SK-N-MC (cell line): ENCODE measurements at regions not wholly inside any gene's neighbourhood (a gene's known extent, or its start where the extent isn't known, plus 50 kb on each side); places are given as distances from the start of the nearest gene placed in this dataset.

Source experiments
- EZH2 ChIP-seq: fragments of 200-600 bp; sonication (generic); IDR thresholded peaks from one replicate; pipeline ENCODE4 v1.6.1; 2017; ENCODE audit warnings: antibody characterized with exemption
- POLR2AphosphoS5 ChIP-seq: IDR thresholded peaks from 2 replicates; pipeline ENCODE4 v1.6.1; 2012; ENCODE audit warnings: mild to moderate bottlenecking, low read depth, low read length, borderline replicate concordance

DNA sequence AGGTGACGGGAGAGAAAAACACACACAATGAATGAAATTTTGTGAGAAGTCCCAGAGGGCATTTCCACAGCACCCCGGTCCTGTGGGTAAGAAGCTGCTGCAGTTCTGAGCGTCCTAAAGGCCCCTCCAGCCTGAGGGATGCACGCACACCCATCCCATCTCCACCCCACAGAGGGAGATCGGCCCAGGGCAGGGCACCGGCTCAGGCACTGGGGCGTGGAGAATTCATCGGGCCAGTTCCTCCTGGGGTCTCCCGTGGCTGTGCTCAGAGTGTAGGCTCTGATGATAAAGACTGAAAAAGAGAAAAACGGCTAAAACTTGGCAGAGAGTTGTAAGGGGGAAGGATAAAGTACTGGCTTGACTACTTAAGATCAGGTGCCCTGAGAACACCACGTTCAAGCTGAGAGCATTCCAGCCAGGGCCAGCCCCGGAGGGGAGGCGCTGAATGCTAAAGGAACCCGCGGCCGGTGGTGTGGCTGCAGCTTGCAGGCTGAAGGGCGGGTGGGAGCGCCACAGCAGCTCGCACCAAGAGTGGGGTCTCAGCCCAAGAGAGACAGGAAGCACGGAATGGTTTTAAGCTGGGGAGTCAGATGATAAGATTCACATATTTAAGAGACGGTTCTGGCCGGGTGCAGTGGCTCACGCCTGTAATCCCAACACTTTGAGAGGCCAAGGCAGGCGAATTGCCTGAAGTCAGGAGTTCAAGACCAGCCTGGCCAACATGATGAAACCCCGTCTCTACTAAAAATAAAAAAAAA lies 121.9 kb upstream of the SPACA7 start:
- TF ChIP-seq EZH2 (no peak), POLR2AphosphoS5 (no peak)
